CD14-positive monocyte (primary cell): ENCODE measurements at regions not wholly inside any gene's neighbourhood (a gene's known extent, or its start where the extent isn't known, plus 50 kb on each side); places are given as distances from the start of the nearest gene placed in this dataset.

ENCODE experiments used
- DNase-seq, 3 donors: peaks; one replicate each; pipeline ENCODE4 v3.0.0-alpha.2; 2011 to 2022
- H2AFZ ChIP-seq: 2 replicates; pipeline ENCODE4 v1.6.0; 2012; ENCODE audit warnings: mild to moderate bottlenecking, low read depth, low read length, inconsistent platforms; ENCODE audit not compliant: insufficient read depth, poor library complexity, severe bottlenecking
- H3K27ac ChIP-seq, 2 donors: 1 replicate in 1 of 2; 2 replicates in 1 of 2; pipeline ENCODE4 v1.5.1; 2012 to 2013; ENCODE audit warnings: low read length in 2 of 2, control low read depth in 1 of 2, inconsistent platforms in 1 of 2, low read depth in 1 of 2, mild to moderate bottlenecking in 1 of 2
- H3K27me3 ChIP-seq, 2 donors: one replicate each; pipeline versions ENCODE4 v1.6.0 to v1.6.1; 2011 to 2013; ENCODE audit warnings: low read length in 2 of 2; ENCODE audit not compliant: control insufficient read depth in 2 of 2, insufficient read depth in 2 of 2
- H3K36me3 ChIP-seq, 2 donors: replicated peaks in 1 of 2; 1 replicate in 1 of 2; 2 replicates in 1 of 2; pipeline versions ENCODE4 v1.5.1 to v1.6.1; 2012 to 2013; ENCODE audit warnings: low read length in 2 of 2, control low read depth in 1 of 2, inconsistent platforms in 1 of 2, mild to moderate bottlenecking in 1 of 2; ENCODE audit not compliant: insufficient read depth in 2 of 2, control insufficient read depth in 1 of 2
- H3K4me1 ChIP-seq, 2 donors: 1 replicate in 1 of 2; 2 replicates in 1 of 2; pipeline versions ENCODE4 v1.5.1 to v1.6.1; 2012 to 2013; ENCODE audit warnings: low read length in 2 of 2, control low read depth in 1 of 2, inconsistent platforms in 1 of 2, mild to moderate bottlenecking in 1 of 2, moderate library complexity in 1 of 2; ENCODE audit not compliant: insufficient read depth in 2 of 2, control insufficient read depth in 1 of 2
- H3K4me2 ChIP-seq: replicated peaks from 2 replicates; pipeline ENCODE3; 2012; ENCODE audit warnings: low read length, moderate library complexity, mild to moderate bottlenecking; ENCODE audit not compliant: poor library complexity, severe bottlenecking; ENCODE audit errors: extremely low read depth
- H3K4me3 ChIP-seq, 3 experiments: fragments of 200-600 bp in 1 of 3; sonication (generic) in 1 of 3; replicated peaks in 1 of 3; 1 replicate in 2 of 3; 2 replicates in 1 of 3; pipeline ENCODE4 v1.5.1; 2011 to 2013; ENCODE audit warnings: low read length in 3 of 3, mild to moderate bottlenecking in 3 of 3, control low read depth in 2 of 3, low read depth in 2 of 3, inconsistent platforms in 1 of 3, moderate library complexity in 1 of 3
- H3K79me2 ChIP-seq: 2 replicates; pipeline ENCODE4 v1.6.0; 2012; ENCODE audit warnings: mild to moderate bottlenecking, control low read depth, inconsistent platforms, low read length, moderate library complexity; ENCODE audit not compliant: insufficient read depth
- H3K9ac ChIP-seq: 2 replicates; pipeline ENCODE4 v1.6.0; 2017; ENCODE audit warnings: low read length, mild to moderate bottlenecking; ENCODE audit not compliant: insufficient read depth, poor library complexity, severe bottlenecking
- H3K9me3 ChIP-seq, 2 donors: replicated peaks in 1 of 2; 1 replicate in 1 of 2; 2 replicates in 1 of 2; pipeline versions ENCODE4 v1.5.1 to v1.6.1; 2012 to 2013; ENCODE audit warnings: low read length in 2 of 2, control low read depth in 1 of 2; ENCODE audit not compliant: control insufficient read depth in 1 of 2, insufficient read depth in 1 of 2
- H4K20me1 ChIP-seq: 2 replicates; pipeline ENCODE4 v1.6.0; 2012; ENCODE audit warnings: mild to moderate bottlenecking, low read length, control low read depth, moderate library complexity; ENCODE audit not compliant: insufficient read depth
- H3K27ac Mint-ChIP-seq, 7 donors: one replicate each; pipeline ENCODE4 v1.8.0; 2020; ENCODE audit warnings: mild to moderate bottlenecking in 7 of 7, mixed read lengths in 7 of 7, moderate library complexity in 6 of 7, inconsistent platforms in 2 of 7
- H3K27me3 Mint-ChIP-seq, 3 donors: one replicate each; pipeline ENCODE4 v1.8.0; 2021 to 2022; ENCODE audit warnings: low read depth in 3 of 3, mild to moderate bottlenecking in 3 of 3, mixed read lengths in 3 of 3, moderate library complexity in 3 of 3, inconsistent platforms in 1 of 3
- H3K36me3 Mint-ChIP-seq, 2 donors: one replicate each; pipeline ENCODE4 v1.8.0; 2020; ENCODE audit warnings: mixed read lengths in 2 of 2, inconsistent platforms in 1 of 2, mild to moderate bottlenecking in 1 of 2
- H3K4me1 Mint-ChIP-seq: one replicate; pipeline ENCODE4 v1.8.0; 2020; ENCODE audit warnings: mild to moderate bottlenecking, mixed read lengths
- H3K4me3 Mint-ChIP-seq, 2 donors: one replicate each; pipeline ENCODE4 v1.8.0; 2020; ENCODE audit warnings: mild to moderate bottlenecking in 2 of 2, mixed read lengths in 2 of 2, moderate library complexity in 1 of 2
- H3K9me3 Mint-ChIP-seq, 7 donors: one replicate each; pipeline ENCODE4 v1.8.0; 2020 to 2022; ENCODE audit warnings: mixed read lengths in 7 of 7, mild to moderate bottlenecking in 6 of 7, moderate library complexity in 6 of 7, inconsistent platforms in 2 of 7
- CTCF ChIP-seq: fragments of 200-600 bp; IDR thresholded peaks from one replicate; pipeline ENCODE4 v1.8.0; 2022; ENCODE audit warnings: antibody characterized with exemption, mild to moderate bottlenecking
- WGBS: methylation state at CpG from one replicate; pipeline ENCODE4 v1.1.5; 2013; ENCODE audit warnings: missing lambda C conversion rate; ENCODE audit not compliant: insufficient coverage; 5-methylcytosine and 5-hydroxymethylcytosine counted together
- intact Hi-C, 2 donors: fragments of 100-400 bp; cut with micrococcal nuclease; formaldehyde crosslinking; loops; one replicate each; pipeline versions ENCODE4 v1.15.0 to v1.15.1; 2023

- Mint-ChIP-seq H3K4me3 (no peak overlapping the region), H3K27ac (no peak overlapping the region), H3K27me3 (no peaks in the 10 kb centered on the region), H3K4me1 (no peaks in the 10 kb centered on the region), H3K36me3 (no peaks in the 10 kb centered on the region), H3K9me3 (peaks cover 0 to 4% (median 0%) of the 10 kb centered on the region in 7 donors)
- intact Hi-C loops, result no loop called here
- H3K27ac ChIP-seq, result no peak overlapping the region
- H3K9ac ChIP-seq, result no peak overlapping the region
- no peaks in the 10 kb centered on the region for H3K9me3 ChIP-seq
- WGBS, result no CpG with 5 or more reads among the region's 2 CpGs
- H3K79me2 ChIP-seq, result no peaks in the 10 kb centered on the region
- no peaks in the 10 kb centered on the region for H3K4me1 ChIP-seq
- H3K4me2 ChIP-seq, result no peak overlapping the region
- H3K4me3 ChIP-seq, result no peak overlapping the region
- H3K27me3 ChIP-seq, result no peaks in the 10 kb centered on the region
- H3K36me3 ChIP-seq, result no peaks in the 10 kb centered on the region
- H2AFZ ChIP-seq, result no peak overlapping the region
- no peaks in the 10 kb centered on the region for H4K20me1 ChIP-seq
- TF ChIP-seq CTCF, result no peak
- DNase-seq, result no peak
Observed at GRCh38 chr3:34285827-34286188, 487.4 kb downstream of the PDCD6IP start.

- DNase-seq, result no peak
- no peaks in the 10 kb centered on the region for H3K4me1 Mint-ChIP-seq
- peaks cover 0 to 1% (median 0%) of the 10 kb centered on the region in 3 donors for H3K27me3 Mint-ChIP-seq
- H3K27ac Mint-ChIP-seq, result no peak overlapping the region
- H3K9ac ChIP-seq, result no peak overlapping the region
- H4K20me1 ChIP-seq, result no peaks in the 10 kb centered on the region
- no peak overlapping the region for H3K4me3 ChIP-seq
- H3K9me3 Mint-ChIP-seq, result peaks cover 0 to 2% (median 0%) of the 10 kb centered on the region in 7 donors
- no peaks in the 10 kb centered on the region for H3K79me2 ChIP-seq
- no peaks in the 10 kb centered on the region for H3K27me3 ChIP-seq
- no peak overlapping the region for H2AFZ ChIP-seq
- no peaks in the 10 kb centered on the region for H3K36me3 ChIP-seq
- H3K4me1 ChIP-seq, result no peaks in the 10 kb centered on the region
- no peak overlapping the region for H3K27ac ChIP-seq
- TF ChIP-seq CTCF, result no peak
- intact Hi-C loops, result no loop called here
- no CpG with 5 or more reads among the region's 3 CpGs for WGBS
- H3K4me2 ChIP-seq, result no peak overlapping the region
- H3K4me3 Mint-ChIP-seq, result no peak overlapping the region
- no peaks in the 10 kb centered on the region for H3K36me3 Mint-ChIP-seq
- H3K9me3 ChIP-seq, result no peaks in the 10 kb centered on the region
Observed at GRCh38 chr3:34292605-34293300, 494.3 kb downstream of the PDCD6IP start.
